Lung (tissue), 11 donors: ENCODE measurements at regions not wholly inside any gene's neighbourhood (a gene's known extent, or its start where the extent isn't known, plus 50 kb on each side); places are given as distances from the start of the nearest gene placed in this dataset.

ENCODE experiments used
- ATAC-seq: fragments of 200-7000 bp; cut with Tn5 transposase; one replicate; pipeline ENCODE4 v1.9.1; 2020; ENCODE audit warnings: moderate number of reproducible peaks; ENCODE audit not compliant: insufficient read depth, low FRiP score
- DNase-seq, 3 donors: peaks; one replicate each; pipeline ENCODE4 v3.0.0-alpha.2; 2013 to 2017
- H3K27ac ChIP-seq, 2 donors: one replicate each; pipeline ENCODE4 v1.5.1; 2013; ENCODE audit warnings: mild to moderate bottlenecking in 2 of 2, moderate library complexity in 2 of 2, control low read depth in 1 of 2, inconsistent platforms in 1 of 2, low read depth in 1 of 2, low read length in 1 of 2
- H3K27me3 ChIP-seq, 3 donors: one replicate each; pipeline ENCODE4 v1.5.1; 2013; ENCODE audit warnings: low read length in 2 of 3; ENCODE audit not compliant: control insufficient read depth in 3 of 3, insufficient read depth in 3 of 3
- H3K36me3 ChIP-seq, 4 donors: one replicate each; pipeline ENCODE4 v1.5.1; 2013; ENCODE audit warnings: low read length in 4 of 4, mild to moderate bottlenecking in 1 of 4, moderate library complexity in 1 of 4; ENCODE audit not compliant: control insufficient read depth in 4 of 4, insufficient read depth in 4 of 4
- H3K4me1 ChIP-seq, 5 donors: one replicate each; pipeline ENCODE4 v1.5.1; 2013; ENCODE audit warnings: low read length in 5 of 5, mild to moderate bottlenecking in 2 of 5, moderate library complexity in 1 of 5; ENCODE audit not compliant: control insufficient read depth in 5 of 5, insufficient read depth in 5 of 5
- H3K4me3 ChIP-seq: one replicate; pipeline ENCODE4 v1.5.1; 2013; ENCODE audit warnings: mild to moderate bottlenecking, control low read depth, moderate library complexity
- H3K9ac ChIP-seq, 2 donors: one replicate each; pipeline ENCODE4 v1.5.1; 2013; ENCODE audit warnings: low read length in 2 of 2, control low read depth in 1 of 2; ENCODE audit not compliant: insufficient read depth in 1 of 2
- H3K9me3 ChIP-seq, 4 donors: one replicate each; pipeline ENCODE4 v1.5.1; 2013; ENCODE audit warnings: low read length in 3 of 4, mild to moderate bottlenecking in 1 of 4, moderate library complexity in 1 of 4; ENCODE audit not compliant: control insufficient read depth in 4 of 4, insufficient read depth in 3 of 4
- CTCF ChIP-seq: IDR thresholded peaks from 2 replicates; pipeline ENCODE4 v1.5.1; 2012; ENCODE audit warnings: mild to moderate bottlenecking; ENCODE audit errors: control extremely low read depth, extremely low read depth
- WGBS, 2 donors: extraction: QIAGEN DNeasy Blood & Tissue Kit; methylation state at CpG; one replicate each; pipeline ENCODE4 v1.1.7; 2013; 5-methylcytosine and 5-hydroxymethylcytosine counted together
- donor health status: control.
- donor health status: control.
- donor health status: Bipolar disorder and iron deficiency.
- donor health status: healthy.
- donor health status: DM: yes; HTN: yes; CAD: no.

GRCh38 chr14:30158299-30158698 lies 230.7 kb upstream of the PRKD1 start:
- TF ChIP-seq CTCF = no peak
- Histone ChIP-seq H3K36me3 (no peaks in the 10 kb centered on the region), H3K27ac (no peak overlapping the region), H3K4me1 (no peaks in the 10 kb centered on the region), H3K9me3 (no peaks in the 10 kb centered on the region), H3K9ac (no peak overlapping the region), H3K27me3 (no peaks in the 10 kb centered on the region), H3K4me3 (no peak overlapping the region)
- WGBS, 2 donors = 60 to 63% methylated on average over 5 of the region's 5 CpGs
- ATAC-seq (no peak), DNase-seq (no peak)

GRCh38 chr14:30159374-30159773 lies 231.7 kb upstream of the PRKD1 start:
- WGBS, 2 donors = 69 to 76% methylated on average over 2 of the region's 2 CpGs
- H3K9ac ChIP-seq = no peak overlapping the region
- no peaks in the 10 kb centered on the region for H3K4me1 ChIP-seq
- no peaks in the 10 kb centered on the region for H3K27me3 ChIP-seq
- no peak overlapping the region for H3K27ac ChIP-seq
- ATAC-seq (no peak), DNase-seq (no peak)
- no peaks in the 10 kb centered on the region for H3K36me3 ChIP-seq
- TF ChIP-seq CTCF = no peak
- H3K9me3 ChIP-seq = no peaks in the 10 kb centered on the region
- no peak overlapping the region for H3K4me3 ChIP-seq

- no peak for ATAC-seq
- DNase-seq = no peak
- no peaks in the 10 kb centered on the region for H3K9me3 ChIP-seq
- no peak for TF ChIP-seq CTCF
- H3K4me3 ChIP-seq = no peak overlapping the region
- 83 to 87% methylated on average over 5 of the region's 5 CpGs for WGBS, 2 donors
- no peaks in the 10 kb centered on the region for H3K4me1 ChIP-seq
- H3K36me3 ChIP-seq = no peaks in the 10 kb centered on the region
- H3K27ac ChIP-seq = no peak overlapping the region
- no peaks in the 10 kb centered on the region for H3K27me3 ChIP-seq
- no peak overlapping the region for H3K9ac ChIP-seq
Measured at GRCh38 chr14:30160608-30161007, 233.0 kb upstream of the PRKD1 start.

- Histone ChIP-seq H3K4me3 (no peak overlapping the region), H3K27me3 (no peaks in the 10 kb centered on the region), H3K9ac (no peak overlapping the region), H3K4me1 (no peaks in the 10 kb centered on the region), H3K9me3 (no peaks in the 10 kb centered on the region), H3K27ac (no peak overlapping the region), H3K36me3 (no peaks in the 10 kb centered on the region)
- no peak for TF ChIP-seq CTCF
- ATAC-seq (no peak), DNase-seq (no peak)
- WGBS, 2 donors = 51 to 65% methylated on average over 1 of the region's 1 CpG
Measured at GRCh38 chr14:30162066-30162465, 234.4 kb upstream of the PRKD1 start.
